NCI-H2081 (cell line): ENCODE measurements at regions not wholly inside any gene's neighbourhood (a gene's known extent, or its start where the extent isn't known, plus 50 kb on each side); places are given as distances from the start of the nearest gene placed in this dataset.
A peak's percentile ranks its signal among the peaks of the same experiment; 100 is the strongest.
"Not testable (repeated sequence)": the region's sequence is repeated elsewhere in the genome, so short reads cannot be mapped to it uniquely, and the experiment has no call there.

Source experiments
- DNase-seq, 2 experiments: peaks; one replicate each; lab custom pipeline; 2025; lab: John Stamatoyannopoulos, UW

DNA sequence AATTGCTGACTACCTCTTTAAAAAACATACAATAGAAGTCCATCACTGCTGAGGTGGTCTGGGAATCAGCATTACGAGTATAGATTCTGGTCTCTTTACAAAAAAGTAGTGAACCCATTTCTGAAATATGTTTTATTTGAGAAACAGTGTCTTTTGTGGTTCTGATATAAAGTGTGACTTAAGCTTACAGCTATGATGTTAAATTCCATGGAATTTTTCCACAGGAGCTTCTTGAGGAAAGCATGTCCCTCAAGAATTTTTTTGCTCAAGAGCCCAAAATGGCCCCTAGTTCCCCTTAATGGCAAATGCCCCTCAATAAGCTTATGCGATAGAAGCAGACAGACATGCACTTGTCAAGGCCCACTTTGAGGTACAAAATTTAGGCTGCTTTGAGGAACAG, 265.7 kb downstream of the FAM170A start:
- DNase-seq = no peak

DNA sequence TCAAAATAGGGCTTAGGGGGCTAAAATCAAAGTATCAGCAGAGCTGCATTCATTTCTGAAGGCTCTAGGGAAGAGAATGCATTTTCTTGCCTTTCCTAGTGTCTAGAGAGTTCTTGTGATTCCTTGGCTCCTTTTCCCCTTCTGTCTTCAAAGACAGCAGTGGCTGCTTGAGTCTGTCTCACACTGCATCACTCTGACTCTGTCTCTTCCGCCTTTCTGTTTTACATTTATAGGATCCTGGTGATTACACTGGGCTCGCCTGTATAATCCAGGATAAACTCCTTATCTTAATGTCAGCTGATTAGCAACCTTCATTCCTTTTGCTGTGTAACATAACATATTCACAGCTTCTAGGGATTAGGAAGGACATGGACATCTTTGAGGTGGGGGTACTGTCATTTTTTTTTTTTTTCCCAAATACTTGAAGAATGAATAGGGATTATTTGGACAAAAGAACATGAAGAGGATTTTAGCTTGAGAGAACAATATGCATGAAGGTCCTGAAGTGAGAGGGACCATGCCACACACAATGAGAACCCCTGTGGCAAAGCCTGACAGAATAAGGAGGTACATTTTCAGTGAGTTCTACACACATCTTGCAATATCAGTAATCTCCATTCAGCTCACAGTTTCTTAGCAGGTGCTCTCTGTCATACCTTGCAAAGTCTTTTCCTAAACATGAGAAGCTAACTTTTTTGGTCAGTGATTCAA, 267.6 kb downstream of the FAM170A start:
- DNase-seq = no peak

DNA sequence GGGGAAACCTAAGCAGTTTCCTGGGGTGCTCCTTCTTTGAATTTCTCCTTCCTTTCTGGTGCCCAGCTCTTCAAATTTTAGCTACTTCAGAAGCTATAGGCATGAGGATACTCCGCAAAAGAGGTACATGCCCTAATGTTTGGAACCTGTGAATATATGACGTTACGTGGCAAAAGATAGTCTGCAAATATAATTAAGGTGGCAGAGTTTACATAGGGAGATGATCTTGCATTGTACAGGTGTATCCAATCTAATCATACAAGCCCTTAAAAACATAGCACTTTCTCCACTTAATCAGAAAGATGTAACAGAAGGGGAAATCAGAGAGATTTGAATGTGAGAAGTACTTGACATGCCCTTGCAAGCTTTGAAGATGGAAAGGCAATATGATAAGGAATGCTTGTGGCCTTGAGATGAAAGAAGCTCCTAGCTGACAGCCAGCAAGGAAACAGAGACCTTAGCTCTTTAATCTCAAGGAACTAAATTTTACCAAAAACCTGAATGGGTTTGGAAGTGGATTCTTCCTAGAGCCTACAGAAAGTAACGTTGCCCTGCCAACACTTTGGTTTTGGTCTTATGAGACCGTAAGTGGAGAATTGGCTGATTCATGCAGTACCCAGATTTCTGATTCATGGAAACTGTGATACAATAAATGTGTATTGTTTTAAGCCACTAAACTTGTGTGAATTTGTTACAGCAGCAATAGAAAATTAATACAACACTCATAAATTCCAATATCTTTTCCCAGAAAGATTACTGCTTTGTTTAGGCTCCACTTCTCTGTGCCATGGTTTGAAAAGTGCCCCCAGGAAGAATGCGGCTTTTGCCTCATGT, 268.4 kb downstream of the FAM170A start:
- no peak for DNase-seq

DNA sequence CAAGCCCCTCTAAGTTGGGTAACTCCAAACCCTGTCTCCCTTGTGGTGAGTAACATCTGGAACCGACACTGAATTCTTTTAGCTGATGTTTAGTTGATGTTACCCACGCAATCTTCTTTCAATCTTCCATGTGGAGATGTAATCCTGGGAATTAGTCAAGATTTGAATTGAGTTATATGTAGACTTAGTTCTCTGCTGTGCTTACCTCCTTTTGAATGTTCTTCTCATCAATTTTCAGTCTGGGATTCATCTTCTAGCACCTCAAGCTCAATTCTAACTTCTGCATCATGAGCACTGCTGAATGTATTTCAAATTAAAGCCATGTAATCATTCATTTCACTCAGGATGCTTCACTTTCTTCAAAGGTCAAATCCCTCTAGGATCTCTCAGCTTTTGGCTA, 270.6 kb downstream of the FAM170A start:
- no peak for DNase-seq

- DNase-seq = no peak
Observed at GRCh38 chr5:119902593-119902992, 273.2 kb downstream of the FAM170A start.

DNA sequence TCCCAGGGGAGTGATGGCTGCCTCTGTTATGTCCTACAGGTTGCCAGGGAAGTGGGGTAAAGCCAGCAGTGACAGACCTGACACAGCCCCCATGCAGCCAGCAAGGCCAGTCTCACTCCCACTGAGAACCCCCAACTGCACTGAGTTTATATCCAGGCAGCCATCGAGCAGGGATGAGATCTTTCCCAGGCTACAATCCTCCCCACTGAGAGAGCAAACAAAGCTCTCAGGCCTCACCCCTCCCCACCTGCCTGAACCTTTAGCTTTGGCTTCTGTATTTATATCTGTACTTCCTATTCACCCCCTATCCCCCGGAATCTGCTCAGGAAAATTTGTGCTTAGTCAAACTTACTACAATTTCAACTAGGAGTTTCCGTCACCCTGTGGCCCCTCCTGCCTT, 284.1 kb downstream of the FAM170A start:
- DNase-seq = peak; percentile 15 to 20

GRCh38 chr5:119919279-119919678, 289.9 kb downstream of the FAM170A start:
- no peak for DNase-seq

DNA sequence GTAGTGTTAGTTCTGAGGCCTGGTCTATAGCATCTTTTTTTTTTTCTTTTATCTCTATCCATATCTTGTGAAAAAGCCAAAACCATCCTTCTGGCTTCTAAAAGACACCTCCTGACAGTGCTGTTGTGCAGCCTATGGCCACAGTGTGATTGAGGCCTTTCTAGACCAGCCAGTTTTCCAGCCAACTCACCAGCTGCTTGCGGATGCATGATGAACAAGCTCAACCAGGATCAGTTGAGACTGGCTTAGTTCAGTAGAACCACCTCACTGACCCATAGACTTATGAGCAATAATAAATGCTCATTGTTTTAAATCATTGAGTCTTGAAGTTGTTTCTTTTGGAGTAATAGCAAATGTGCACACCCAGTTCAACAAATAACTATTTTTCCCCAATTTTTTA, 296.9 kb downstream of the FAM170A start:
- DNase-seq = no peak

GRCh38 chr5:119928974-119929373, 299.6 kb downstream of the FAM170A start:
- no peak for DNase-seq

GRCh38 chr5:119930490-119930889, 301.1 kb downstream of the FAM170A start:
- no peak for DNase-seq

- no peak for DNase-seq
Observed at GRCh38 chr5:119943148-119943547, 313.8 kb downstream of the FAM170A start.

DNA sequence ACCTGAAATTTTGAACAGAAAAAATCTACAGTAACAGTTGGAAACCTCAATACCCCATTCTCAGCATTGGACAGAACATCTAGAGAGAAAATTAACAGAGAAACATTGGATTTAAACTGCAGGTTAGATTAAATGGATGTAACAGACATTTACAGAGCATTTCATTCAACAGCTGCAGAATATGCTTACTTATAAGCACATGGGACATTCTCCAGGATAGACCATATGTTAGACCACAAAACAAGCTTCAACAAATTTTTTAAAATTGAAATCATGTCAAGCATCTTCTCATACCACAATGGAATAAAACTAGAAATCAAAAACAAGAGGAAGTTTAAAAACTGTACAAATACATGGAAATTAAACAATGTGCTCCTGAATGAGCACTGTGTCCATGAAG, 316.3 kb downstream of the FAM170A start:
- no peak for DNase-seq

DNA sequence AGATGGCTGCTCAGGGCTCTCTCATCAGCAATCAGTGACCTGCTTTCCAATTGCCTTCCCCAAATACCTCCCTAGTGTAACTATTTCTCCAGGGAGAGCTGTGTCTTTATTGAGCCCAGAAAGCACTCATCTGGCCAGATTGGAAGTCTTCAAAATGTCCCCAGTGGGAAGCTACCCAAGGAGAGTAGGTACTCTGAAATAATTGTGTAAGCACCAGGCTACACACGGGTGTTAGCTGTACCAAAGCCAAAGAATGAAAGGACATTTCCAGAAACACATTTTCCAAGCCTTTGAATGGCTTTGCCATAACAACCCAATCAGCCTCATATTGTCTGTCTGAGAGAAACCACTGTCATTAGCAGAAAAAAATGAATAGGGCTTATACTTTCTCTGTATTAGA, 318.8 kb downstream of the FAM170A start:
- DNase-seq = no peak

- no peak for DNase-seq
Observed at GRCh38 chr5:119949426-119949999, 320.2 kb downstream of the FAM170A start.

- DNase-seq = no peak
Observed at GRCh38 chr5:119951330-119951934, 322.1 kb downstream of the FAM170A start.

DNA sequence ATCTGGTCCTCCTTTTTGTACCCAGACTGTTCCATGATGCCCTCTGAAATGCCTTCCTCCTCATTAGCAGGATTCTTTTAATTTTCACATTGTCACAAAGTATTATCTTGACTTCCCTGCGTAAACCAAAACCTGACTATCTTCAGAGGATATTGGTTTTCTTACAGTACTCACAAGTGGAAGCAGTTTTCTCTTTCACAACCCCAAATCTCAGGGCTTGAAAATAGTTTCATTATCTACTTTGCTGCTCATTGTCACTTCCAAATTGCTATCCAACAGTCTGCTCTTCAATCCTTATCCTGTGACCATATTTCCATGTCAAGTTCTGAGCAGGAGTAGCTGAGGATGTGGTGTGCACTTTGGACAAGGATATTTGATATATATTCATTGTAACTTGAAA, 324.1 kb downstream of the FAM170A start:
- no peak for DNase-seq

GRCh38 chr5:119954106-119954505, 324.7 kb downstream of the FAM170A start:
- no peak for DNase-seq

- DNase-seq = no peak
Observed at GRCh38 chr5:119961993-119962392, 332.6 kb downstream of the FAM170A start.

- DNase-seq = no peak
Observed at GRCh38 chr5:119966028-119966427, 336.7 kb downstream of the FAM170A start.

GRCh38 chr5:119968690-119969089, 339.3 kb downstream of the FAM170A start:
- DNase-seq = no peak

- not testable (repeated sequence) for DNase-seq
Observed at GRCh38 chr5:119987077-119987476, 357.7 kb downstream of the FAM170A start.

GRCh38 chr5:119991625-119992024, 362.3 kb downstream of the FAM170A start:
- DNase-seq = no peak

- DNase-seq = no peak
Observed at GRCh38 chr5:119996128-119996527, 366.8 kb downstream of the FAM170A start.
